ENCODE measurements at regions not wholly inside any gene's neighbourhood (a gene's known extent, or its start where the extent isn't known, plus 50 kb on each side); places are given as distances from the start of the nearest gene placed in this dataset.

DNA sequence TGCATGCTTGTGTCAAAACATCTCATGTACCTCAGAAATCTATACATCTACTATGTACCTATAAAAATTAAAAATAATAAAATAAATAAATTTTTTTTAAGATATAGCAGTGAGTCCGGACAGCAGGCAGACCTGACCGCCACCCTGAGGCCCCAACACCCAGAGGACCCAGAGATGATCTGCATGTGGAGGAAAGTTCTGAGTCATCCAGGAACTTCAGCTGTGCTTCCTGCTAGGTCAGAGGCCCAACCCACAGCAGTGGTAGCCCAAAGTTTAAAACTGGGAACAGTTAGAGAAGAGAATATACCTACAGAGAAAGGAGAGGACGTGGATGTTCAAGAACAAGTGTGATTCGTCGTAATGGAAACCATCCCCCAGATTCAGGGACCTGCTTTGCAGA, 683.7 kb upstream of the NRP1 start:
- Histone ChIP-seq H3K9me1 (ENCODE audit: control insufficient read depth, extremely low read depth, insufficient read depth, low read length) (no peaks in the 10 kb centered on the region), H3K79me2 (ENCODE audit: control insufficient read depth, insufficient read depth, low read length) (no peaks in the 10 kb centered on the region), H3K27ac (ENCODE audit: control insufficient read depth, insufficient read depth, low read length) (no peak overlapping the region), H3K4me1 (ENCODE audit: control insufficient read depth, extremely low read depth, insufficient read depth, low read length) (no peaks in the 10 kb centered on the region), H3K4me2 (ENCODE audit: control insufficient read depth, extremely low read depth, insufficient read depth, low read depth, low read length) (no peak overlapping the region), H4K20me1 (ENCODE audit: control insufficient read depth, extremely low read depth, insufficient read depth, low read length) (no peaks in the 10 kb centered on the region), H3K9me3 (ENCODE audit: control insufficient read depth, low read depth, low read length) (no peaks in the 10 kb centered on the region), H3K4me3 (ENCODE audit: control insufficient read depth in 2 of 3, extremely low read depth in 1 of 3, insufficient read depth in 2 of 3, low read depth in 1 of 3, low read length in 3 of 3) (no peak overlapping the region), H3K9ac (ENCODE audit: control insufficient read depth, extremely low read depth, insufficient read depth, low read length) (no peak overlapping the region), H3K36me3 (ENCODE audit: control insufficient read depth in 2 of 2, extremely low read depth in 1 of 2, insufficient read depth in 2 of 2, low read length in 2 of 2) (no peaks in the 10 kb centered on the region), H2AFZ (ENCODE audit: control insufficient read depth, low read length) (no peak overlapping the region), H3K27me3 (ENCODE audit: control insufficient read depth, extremely low read depth, insufficient read depth, low read length) (no peaks in the 10 kb centered on the region)
- FAIRE-seq (peak; percentile 48), DNase-seq (ENCODE audit: low read depth, low spot score) (no peak)
- dilution Hi-C loops (cut with MboI; ENCODE audit: extremely low pct_ligation_motif_present, low sequenced_read_pairs), result no loop called here
- no peak for TF ChIP-seq EZH2 (IDR thresholded peaks at IDR 0.05; ENCODE audit: low read length)
- TF ChIP-seq, protein P1, sequence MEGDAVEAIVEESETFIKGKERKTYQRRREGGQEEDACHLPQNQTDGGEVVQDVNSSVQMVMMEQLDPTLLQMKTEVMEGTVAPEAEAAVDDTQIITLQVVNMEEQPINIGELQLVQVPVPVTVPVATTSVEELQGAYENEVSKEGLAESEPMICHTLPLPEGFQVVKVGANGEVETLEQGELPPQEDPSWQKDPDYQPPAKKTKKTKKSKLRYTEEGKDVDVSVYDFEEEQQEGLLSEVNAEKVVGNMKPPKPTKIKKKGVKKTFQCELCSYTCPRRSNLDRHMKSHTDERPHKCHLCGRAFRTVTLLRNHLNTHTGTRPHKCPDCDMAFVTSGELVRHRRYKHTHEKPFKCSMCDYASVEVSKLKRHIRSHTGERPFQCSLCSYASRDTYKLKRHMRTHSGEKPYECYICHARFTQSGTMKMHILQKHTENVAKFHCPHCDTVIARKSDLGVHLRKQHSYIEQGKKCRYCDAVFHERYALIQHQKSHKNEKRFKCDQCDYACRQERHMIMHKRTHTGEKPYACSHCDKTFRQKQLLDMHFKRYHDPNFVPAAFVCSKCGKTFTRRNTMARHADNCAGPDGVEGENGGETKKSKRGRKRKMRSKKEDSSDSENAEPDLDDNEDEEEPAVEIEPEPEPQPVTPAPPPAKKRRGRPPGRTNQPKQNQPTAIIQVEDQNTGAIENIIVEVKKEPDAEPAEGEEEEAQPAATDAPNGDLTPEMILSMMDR (optimal IDR thresholded peaks at IDR 0.05 in 1 of 3, IDR thresholded peaks at IDR 0.05 in 1 of 3, conservative IDR thresholded peaks at IDR 0.05 in 1 of 3; ENCODE audit: extremely low read depth in 1 of 3, insufficient read depth in 2 of 3, low read length in 3 of 3), result no peak

DNA sequence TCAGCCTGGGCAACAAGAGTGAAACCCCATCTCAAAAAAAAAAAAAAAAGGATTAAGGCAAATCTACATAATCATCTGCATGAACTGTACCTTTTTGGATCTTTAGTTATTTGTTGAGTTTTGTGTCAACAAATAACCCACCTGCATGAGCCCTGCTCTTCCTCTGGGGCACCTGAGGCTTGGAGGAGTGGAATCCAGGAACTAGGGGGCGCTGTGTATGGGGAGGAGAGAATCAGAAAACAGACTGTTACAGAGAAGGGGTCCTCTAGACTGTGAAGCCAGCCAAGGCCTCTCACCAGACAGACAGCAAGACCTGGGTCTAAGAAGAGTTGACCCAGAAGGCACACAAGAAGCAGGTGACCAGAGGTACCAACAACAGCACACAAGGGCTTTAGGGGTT, 682.8 kb upstream of the NRP1 start:
- H3K79me2 ChIP-seq (ENCODE audit: control insufficient read depth, insufficient read depth, low read length), result no peaks in the 10 kb centered on the region
- no peak overlapping the region for H3K9ac ChIP-seq (ENCODE audit: control insufficient read depth, extremely low read depth, insufficient read depth, low read length)
- dilution Hi-C loops (cut with MboI; ENCODE audit: extremely low pct_ligation_motif_present, low sequenced_read_pairs), result no loop called here
- no peak overlapping the region for H3K4me3 ChIP-seq (ENCODE audit: control insufficient read depth in 2 of 3, extremely low read depth in 1 of 3, insufficient read depth in 2 of 3, low read depth in 1 of 3, low read length in 3 of 3)
- no peaks in the 10 kb centered on the region for H3K9me1 ChIP-seq (ENCODE audit: control insufficient read depth, extremely low read depth, insufficient read depth, low read length)
- H2AFZ ChIP-seq (ENCODE audit: control insufficient read depth, low read length), result no peak overlapping the region
- FAIRE-seq, result no peak
- H4K20me1 ChIP-seq (ENCODE audit: control insufficient read depth, extremely low read depth, insufficient read depth, low read length), result no peaks in the 10 kb centered on the region
- no peaks in the 10 kb centered on the region for H3K9me3 ChIP-seq (ENCODE audit: control insufficient read depth, low read depth, low read length)
- H3K36me3 ChIP-seq (ENCODE audit: control insufficient read depth in 2 of 2, extremely low read depth in 1 of 2, insufficient read depth in 2 of 2, low read length in 2 of 2), result no peaks in the 10 kb centered on the region
- H3K4me1 ChIP-seq (ENCODE audit: control insufficient read depth, extremely low read depth, insufficient read depth, low read length), result no peaks in the 10 kb centered on the region
- no peaks in the 10 kb centered on the region for H3K27me3 ChIP-seq (ENCODE audit: control insufficient read depth, extremely low read depth, insufficient read depth, low read length)
- TF ChIP-seq, protein P1 (optimal IDR thresholded peaks at IDR 0.05 in 1 of 3, IDR thresholded peaks at IDR 0.05 in 1 of 3, conservative IDR thresholded peaks at IDR 0.05 in 1 of 3; ENCODE audit: extremely low read depth in 1 of 3, insufficient read depth in 2 of 3, low read length in 3 of 3), result no peak
- no peak for TF ChIP-seq EZH2 (IDR thresholded peaks at IDR 0.05; ENCODE audit: low read length)
- no peak overlapping the region for H3K4me2 ChIP-seq (ENCODE audit: control insufficient read depth, extremely low read depth, insufficient read depth, low read depth, low read length)
- H3K27ac ChIP-seq (ENCODE audit: control insufficient read depth, insufficient read depth, low read length), result no peak overlapping the region
- no peak for DNase-seq (ENCODE audit: low read depth, low spot score)

All from keratinocyte (primary cell).